HG02588 (cell line): ENCODE measurements at regions not wholly inside any gene's neighbourhood (a gene's known extent, or its start where the extent isn't known, plus 50 kb on each side); places are given as distances from the start of the nearest gene placed in this dataset.
A peak's percentile ranks its signal among the peaks of the same experiment; 100 is the strongest.

Source experiments
- ATAC-seq: cut with Tn5 transposase; IDR thresholded peaks from one replicate; pipeline ENCODE4 v1.9.1; 2021; ENCODE audit warnings: mild to moderate bottlenecking, moderate library complexity; ENCODE audit not compliant: unreplicated experiment

DNA sequence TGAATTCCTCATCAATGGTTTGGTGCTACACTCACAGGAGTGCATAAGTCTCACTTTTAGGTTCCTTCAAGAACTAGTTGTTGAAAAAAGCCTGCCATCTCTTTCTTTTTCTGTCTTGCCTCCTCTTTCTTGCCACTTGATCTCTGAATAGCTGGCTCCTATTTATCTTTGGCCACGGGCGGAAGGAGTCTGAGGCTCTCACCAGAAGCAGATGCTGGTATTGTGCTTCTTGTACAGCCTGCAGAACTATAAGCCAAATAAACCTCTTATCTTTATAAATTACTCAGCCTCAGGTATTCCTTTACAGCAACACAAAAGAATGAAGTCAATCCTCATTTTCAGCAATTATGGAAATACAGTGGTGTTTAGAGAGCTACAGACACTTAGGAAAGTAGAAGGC, 247.1 kb upstream of the PRR16 start:
- ATAC-seq, result no peak

- ATAC-seq, result no peak
These were observed 244.1 kb upstream of the PRR16 start for GRCh38 chr5:120219988-120220387.

DNA sequence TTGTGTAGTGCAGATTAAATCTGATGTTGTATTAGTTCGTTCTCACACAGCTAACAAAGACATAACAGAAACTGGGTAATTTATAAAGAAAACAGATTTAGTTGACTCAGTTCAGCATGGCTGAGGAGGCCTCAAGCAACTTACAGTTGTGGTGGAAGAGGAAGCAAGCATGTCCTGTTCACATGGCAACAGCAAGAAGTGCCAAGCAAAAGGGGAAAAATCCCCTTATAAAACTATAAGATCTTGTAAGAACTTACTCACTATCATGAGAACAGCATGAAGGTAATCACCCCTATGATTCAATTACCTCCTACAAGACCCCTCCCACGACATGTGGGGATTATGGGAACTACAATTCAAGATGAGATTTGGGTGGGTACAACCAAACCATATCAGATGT, 238.6 kb upstream of the PRR16 start:
- ATAC-seq, result no peak

GRCh38 chr5:120228262-120229031, 235.7 kb upstream of the PRR16 start:
- ATAC-seq, result no peak

DNA sequence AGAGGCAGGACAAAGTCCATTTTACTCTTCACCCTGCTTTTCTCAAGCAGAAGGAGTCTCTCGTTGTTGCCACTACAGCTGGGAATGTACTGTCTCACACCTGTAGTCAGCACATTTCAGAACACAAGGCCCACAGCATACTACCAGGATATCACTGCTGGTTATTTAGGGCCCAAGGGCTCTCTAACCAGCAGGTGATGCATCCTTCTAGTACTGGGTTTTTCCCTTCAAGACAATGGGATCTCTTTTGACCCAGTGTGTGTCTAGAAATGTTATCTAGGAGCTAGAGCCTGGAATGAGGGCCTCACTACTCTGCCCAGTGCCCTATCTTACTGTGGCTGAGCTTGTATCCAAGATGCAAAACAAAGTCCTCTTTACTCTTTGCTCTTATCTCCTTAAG, 235.1 kb upstream of the PRR16 start:
- no peak for ATAC-seq

DNA sequence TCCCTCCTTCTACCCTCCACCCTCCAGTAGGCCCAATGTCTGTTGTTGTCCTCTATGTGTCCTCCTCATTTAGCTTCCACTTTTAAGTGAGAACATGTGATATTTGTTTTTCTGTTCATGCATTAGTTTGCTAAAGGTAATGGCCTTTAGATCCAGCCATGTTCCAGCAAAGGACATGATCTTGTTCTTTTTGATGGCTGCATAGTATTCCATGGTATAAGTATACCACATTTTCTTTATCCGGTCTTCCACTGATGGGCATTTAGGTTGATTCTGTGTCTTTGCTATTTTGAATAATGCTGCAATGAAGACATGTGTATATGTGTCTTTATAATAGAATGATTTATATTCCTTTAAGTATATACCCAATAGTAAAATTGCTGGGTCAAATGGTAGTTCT, 232.5 kb upstream of the PRR16 start:
- ATAC-seq, result no peak

- ATAC-seq, result no peak
These were observed 227.7 kb upstream of the PRR16 start for GRCh38 chr5:120236360-120236759.

DNA sequence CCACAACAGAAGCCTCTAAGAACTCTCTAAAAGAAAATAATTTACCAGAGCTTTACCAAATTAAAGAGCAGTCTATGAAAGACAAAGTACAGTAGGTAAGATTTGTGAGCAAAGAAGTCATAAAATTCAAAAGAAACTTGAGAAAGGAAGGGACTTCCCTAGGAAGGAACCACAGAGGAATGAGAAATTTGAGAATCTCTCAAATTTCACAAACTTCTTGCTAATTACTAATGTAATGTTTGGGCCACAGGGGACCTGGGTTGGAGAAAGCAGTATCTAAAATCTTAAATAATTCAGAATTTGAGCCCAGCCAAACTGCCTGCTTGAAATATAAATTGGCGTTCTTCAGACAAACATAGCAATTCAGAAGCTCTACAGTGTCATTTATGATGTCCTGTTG, 225.0 kb upstream of the PRR16 start:
- no peak for ATAC-seq

DNA sequence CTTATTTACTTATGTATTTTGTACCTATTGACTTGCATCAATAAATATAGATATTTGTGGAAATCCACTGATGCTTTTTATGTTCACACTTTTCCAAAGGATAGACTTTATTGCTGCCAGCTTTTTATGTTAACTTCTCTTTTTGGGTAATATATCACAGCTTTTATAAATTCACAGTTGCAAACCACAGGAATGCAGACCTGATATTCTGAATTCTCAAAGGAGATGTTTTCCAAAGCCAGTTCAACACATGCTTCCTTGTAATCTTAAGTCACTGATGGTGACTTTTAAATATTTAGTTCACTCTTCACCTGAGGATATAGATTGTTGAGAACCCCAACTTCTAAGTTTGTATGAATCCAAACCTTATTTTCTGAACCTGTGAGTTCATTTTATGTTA, 223.4 kb upstream of the PRR16 start:
- no peak for ATAC-seq

- no peak for ATAC-seq
These were observed 222.7 kb upstream of the PRR16 start for GRCh38 chr5:120241400-120241799.

GRCh38 chr5:120251898-120252297, 212.2 kb upstream of the PRR16 start:
- ATAC-seq, result no peak

GRCh38 chr5:120252839-120253238, 211.3 kb upstream of the PRR16 start:
- ATAC-seq, result no peak

DNA sequence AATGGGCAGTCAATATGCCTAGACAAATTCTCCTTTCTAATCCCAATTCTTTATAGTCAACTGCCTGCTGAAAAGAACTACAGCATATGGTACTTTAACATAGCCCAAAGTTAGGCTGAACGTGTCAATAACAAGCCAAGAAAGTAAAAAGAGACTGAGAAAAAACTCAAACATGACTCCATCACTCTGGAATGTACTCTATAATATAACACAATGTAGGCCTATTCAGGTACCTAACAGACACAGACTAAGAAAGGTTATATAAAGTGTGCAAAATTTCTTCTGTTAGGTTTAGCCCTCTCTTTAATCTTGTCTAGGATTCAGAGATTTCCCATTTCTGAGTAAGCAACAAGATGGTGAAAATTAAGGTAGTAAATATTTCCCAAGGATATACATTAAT, 209.7 kb upstream of the PRR16 start:
- no peak for ATAC-seq

GRCh38 chr5:120255214-120255613, 208.9 kb upstream of the PRR16 start:
- ATAC-seq, result no peak

DNA sequence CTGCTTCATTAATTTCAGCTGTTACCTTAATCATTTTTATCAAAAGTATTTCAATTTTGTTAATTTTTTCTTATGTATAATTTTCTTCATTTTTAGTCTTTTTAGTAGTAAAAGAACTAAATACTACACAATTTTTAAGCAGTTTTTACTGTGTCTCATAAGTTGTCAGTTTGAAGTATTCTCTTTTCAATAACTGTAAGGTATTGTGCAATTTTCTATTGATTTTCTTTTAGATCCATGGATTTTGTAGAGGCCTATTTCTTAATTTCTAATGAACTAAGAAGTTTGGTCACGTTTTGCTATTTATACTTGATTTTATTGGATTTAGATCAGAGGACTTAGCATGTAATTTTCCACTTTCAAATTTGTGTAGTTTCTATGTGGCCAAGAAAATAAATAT, 207.7 kb upstream of the PRR16 start:
- no peak for ATAC-seq

DNA sequence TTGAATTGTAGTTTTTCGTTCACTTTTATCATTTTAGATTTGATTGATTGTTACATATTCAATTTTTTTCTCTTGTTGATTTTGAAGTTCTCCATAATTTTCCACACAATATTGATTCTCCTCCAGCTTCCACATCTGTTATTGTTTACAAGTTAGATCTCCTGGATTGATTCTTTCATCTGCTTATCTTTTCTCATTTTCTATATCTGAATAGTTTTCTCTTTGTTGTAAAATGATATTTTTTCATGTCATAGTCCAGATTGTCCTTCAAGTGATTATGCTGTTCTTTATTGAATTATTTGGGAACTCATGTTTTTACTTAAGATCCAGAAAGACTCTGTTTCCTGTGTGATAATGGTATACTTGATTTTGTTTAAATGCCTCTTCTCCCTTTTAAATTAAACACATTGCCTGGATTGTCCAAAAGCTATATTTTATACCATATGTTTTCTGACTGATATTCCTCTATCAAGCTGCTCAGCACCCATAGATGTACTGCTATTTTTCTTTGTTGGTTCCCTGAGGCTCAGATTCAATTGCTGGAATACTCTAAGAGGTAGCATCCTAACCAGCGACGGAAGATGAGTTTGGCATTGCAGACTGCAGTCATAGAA, 206.6 kb upstream of the PRR16 start:
- ATAC-seq, result no peak

DNA sequence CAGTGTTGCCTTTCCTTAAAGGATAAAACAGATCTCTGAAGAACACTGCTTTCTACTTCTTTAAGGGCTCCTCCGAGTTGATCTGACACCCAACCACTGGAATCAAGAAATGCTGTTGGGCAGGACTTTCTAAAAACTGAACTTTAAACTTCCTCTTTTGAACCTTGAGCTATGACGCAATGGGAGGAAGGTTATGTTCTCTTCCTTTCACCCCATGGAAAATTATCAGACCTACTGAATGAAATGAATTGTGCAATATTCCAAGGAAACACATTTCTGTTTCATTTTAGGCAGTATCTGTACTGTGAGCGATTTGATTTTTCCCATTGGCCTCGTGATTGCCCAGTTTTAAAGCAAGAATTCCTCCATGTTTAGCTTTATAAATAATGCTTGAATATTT, 206.0 kb upstream of the PRR16 start:
- peak; percentile 66 for ATAC-seq

- no peak for ATAC-seq
These were observed 203.4 kb upstream of the PRR16 start for GRCh38 chr5:120260651-120261050.

GRCh38 chr5:120270498-120270897, 193.6 kb upstream of the PRR16 start:
- no peak for ATAC-seq

GRCh38 chr5:120293796-120294195, 170.3 kb upstream of the PRR16 start:
- ATAC-seq, result no peak

DNA sequence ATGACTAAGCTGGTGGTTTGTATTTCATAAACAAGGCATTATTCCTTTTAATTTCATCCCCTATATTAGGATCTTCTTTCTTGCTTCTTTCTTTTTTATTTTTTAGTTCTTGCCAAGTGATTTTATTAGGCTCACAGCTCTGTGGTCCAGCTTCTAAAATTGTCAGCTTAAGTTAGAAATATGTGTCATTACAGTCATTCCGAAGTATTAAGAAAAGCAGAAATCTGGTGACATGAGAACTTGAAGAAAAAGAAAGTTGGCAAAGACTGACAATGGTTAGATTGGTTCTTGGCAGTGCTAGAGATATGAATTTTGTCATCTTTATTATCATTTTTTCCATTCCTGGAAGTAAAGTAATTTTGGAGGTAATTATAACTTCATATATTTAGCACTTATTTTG, 166.5 kb upstream of the PRR16 start:
- ATAC-seq, result no peak

GRCh38 chr5:120298981-120299380, 165.1 kb upstream of the PRR16 start:
- ATAC-seq, result no peak

DNA sequence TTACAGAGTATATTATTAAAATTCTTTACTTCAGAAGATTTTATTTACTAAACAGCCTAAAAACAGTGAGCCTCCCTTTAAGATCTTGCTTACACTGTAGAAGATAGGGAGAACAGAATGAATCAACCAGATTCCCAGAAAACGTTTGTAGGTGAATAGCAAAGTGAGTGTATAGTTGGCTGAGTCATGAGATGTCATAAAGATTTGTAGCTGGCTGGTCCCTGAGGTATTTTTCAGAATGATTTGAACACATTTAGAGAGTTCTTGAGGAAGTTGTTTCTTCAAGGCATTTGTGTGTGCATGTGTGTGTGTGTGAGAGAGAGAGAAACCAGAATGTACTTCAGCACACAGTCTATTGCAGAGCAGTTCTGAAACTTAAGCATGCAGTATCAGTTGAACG, 159.4 kb upstream of the PRR16 start:
- ATAC-seq, result no peak
